ENCODE measurements at regions not wholly inside any gene's neighbourhood (a gene's known extent, or its start where the extent isn't known, plus 50 kb on each side); places are given as distances from the start of the nearest gene placed in this dataset.

GRCh38 chr2:60400462-60401246 is 152.8 kb downstream of the BCL11A start:
- DNase-seq (ENCODE audit: low read depth in 4 of 4, low spot score in 3 of 4) = no peak

DNA sequence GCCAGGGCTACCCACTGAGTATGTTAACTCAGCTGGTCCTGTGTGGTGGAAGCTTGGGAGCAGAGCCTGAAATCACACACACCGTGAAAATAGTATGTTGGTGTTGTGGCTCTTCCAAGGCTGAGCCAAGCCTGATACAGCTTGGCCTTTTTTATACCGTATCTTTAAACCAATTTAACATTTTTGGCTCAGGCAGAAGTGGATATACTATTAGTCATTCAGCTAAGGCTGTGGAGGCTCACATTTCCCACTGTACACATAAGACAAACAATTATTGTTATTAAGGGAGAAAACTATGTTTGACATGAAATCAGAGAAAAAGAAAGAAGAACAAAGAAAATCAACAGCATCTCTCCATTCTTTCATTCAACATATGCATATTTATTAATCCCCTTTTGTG is 159.0 kb downstream of the BCL11A start:
- DNase-seq (ENCODE audit: low read depth in 4 of 4, low spot score in 3 of 4) = no peak

DNA sequence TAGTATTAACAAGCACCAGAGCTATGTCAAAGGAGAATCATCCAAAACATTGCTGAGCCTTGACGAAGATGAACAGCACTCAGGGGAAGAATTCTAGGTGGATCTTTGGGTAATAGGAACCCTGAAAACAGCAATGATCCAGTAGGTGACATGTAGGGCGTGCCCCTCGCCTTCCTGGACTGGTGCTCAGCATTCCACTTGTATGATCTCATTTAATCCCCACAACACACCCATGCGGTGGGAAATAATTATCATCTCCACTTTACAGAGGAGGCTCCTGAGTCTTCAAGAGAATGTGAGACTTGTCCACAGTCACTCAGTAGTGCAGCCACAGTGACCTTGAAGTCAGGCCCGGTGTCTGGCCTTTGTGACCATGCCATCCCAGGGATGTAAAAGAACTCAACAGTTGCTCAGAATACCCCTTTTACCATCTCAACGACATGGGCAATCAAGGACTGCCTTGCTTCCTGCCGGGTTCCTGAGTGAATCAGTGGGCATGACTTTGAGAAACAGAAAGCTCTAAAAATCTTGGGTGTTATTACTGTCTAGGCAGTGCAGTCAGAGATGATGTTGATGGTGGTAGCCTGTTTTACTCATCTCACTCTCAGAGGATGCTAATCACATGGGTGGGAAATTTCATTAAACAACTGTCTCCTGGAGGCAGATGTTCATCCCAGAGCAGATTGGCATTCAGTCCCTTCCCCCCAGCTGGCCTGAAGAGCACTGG is 161.6 kb downstream of the BCL11A start:
- DNase-seq (ENCODE audit: low read depth in 4 of 4, low spot score in 3 of 4) = no peak

GRCh38 chr2:60391230-60391629 is 162.2 kb downstream of the BCL11A start:
- DNase-seq (ENCODE audit: low read depth in 4 of 4, low spot score in 3 of 4) = no peak

GRCh38 chr2:60386436-60386835 is 167.0 kb downstream of the BCL11A start:
- no peak for DNase-seq (ENCODE audit: low read depth in 4 of 4, low spot score in 3 of 4)

GRCh38 chr2:60385648-60386047 is 167.8 kb downstream of the BCL11A start:
- no peak for DNase-seq (ENCODE audit: low read depth in 4 of 4, low spot score in 3 of 4)

- no peak for DNase-seq (ENCODE audit: low read depth in 4 of 4, low spot score in 3 of 4)
These were observed 169.9 kb downstream of the BCL11A start for GRCh38 chr2:60383401-60384143.

DNA sequence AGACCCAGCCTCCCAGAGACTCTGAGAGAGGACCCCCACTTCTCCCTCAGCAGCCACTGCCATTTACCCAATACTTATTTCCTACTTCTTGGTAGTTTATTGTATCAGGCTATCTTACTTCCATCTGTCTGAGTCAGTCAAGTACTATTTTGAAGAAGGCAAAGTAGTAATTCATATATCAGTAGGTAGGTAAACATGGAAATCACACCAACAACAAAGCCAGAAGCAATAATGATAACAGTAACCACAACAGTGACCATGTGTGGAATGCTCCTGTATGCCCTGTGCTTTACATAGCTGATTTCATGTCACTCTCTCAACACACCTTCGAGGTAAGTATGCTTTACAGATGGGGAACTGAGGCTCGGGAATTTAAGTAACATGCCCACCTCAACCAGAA is 173.0 kb downstream of the BCL11A start:
- DNase-seq (ENCODE audit: low read depth in 4 of 4, low spot score in 3 of 4) = no peak

DNA sequence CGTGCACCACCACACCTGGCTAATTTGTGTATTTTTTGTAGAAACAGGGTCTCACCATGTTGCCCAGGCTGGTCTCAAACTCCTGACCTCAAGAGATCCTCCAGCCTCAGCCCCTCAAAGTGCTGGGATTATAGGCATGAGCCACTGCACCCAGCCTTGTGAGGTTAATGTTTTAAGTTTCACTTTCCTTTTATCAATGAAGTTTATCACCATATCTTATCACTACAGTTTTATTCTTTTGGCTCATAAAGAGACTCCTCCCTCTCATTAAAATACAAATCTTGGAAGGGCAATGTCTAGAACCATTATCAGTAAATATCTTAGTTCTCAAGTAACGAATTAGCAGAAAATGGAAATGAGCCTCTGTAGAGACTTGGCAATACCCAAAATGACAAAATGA is 173.8 kb downstream of the BCL11A start:
- no peak for DNase-seq (ENCODE audit: low read depth in 4 of 4, low spot score in 3 of 4)

GRCh38 chr2:60379216-60379615 is 174.2 kb downstream of the BCL11A start:
- no peak for DNase-seq (ENCODE audit: low read depth in 4 of 4, low spot score in 3 of 4)

DNA sequence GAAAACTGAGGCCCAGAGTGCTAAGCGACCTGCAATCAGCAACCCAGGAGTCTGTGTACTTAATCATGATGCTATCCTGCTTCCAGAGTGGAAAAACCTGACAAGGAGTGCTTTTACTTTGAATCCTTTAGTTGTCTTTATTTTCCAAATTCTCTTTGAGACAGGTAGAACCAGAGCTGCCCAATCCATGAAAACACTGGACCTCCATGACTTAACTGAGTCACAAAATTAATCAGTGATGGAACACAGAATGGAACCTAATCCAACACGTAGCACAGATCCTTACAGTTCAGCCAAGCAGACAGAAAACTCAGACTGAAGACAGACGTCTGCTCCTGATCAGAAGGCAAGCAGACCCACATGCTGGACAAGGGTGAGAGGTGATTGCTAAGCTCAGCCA is 175.6 kb downstream of the BCL11A start:
- no peak for DNase-seq (ENCODE audit: low read depth in 4 of 4, low spot score in 3 of 4)

- no peak for DNase-seq (ENCODE audit: low read depth in 4 of 4, low spot score in 3 of 4)
These were observed 177.2 kb downstream of the BCL11A start for GRCh38 chr2:60376252-60376651.

- DNase-seq (ENCODE audit: low read depth in 4 of 4, low spot score in 3 of 4) = no peak
These were observed 181.8 kb downstream of the BCL11A start for GRCh38 chr2:60371681-60372080.

DNA sequence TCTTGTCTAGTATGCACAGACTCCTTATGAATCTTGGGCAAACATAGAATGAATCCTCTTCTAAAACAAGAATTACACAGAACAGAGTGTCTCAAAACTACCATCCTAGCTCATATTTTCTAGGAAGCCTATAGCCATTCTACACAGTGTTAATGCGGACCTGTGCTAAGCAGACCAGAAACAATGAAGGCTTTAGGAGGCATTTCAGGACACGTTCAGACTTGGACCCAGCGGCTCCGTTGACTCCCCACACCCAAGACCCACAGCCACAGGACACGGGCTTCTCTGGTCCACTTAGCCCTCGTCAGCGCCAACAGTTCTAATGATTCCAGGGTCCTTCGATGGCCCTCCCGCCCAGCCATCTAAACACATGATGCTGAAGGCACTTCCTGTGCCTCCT is 182.2 kb downstream of the BCL11A start:
- DNase-seq (ENCODE audit: low read depth in 4 of 4, low spot score in 3 of 4) = no peak

DNA sequence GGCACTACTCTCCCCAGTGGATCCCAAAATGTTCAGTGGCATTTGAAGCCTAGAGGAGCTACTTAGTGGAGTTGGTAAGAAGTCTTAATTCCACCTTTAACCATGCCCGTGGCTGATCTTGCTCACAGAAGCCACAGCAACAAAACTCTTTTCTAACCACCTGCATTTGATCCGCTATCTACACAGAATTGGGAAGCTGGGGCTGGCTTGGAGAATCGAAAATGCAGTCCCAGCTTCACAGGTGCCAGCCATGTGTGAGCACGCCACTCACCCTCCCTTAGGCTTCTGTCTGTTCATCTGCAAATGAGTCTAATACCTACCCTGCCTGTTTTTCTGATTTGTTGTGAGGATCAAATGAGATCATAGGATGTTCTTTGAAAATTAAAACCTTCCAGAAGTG is 182.6 kb downstream of the BCL11A start:
- no peak for DNase-seq (ENCODE audit: low read depth in 4 of 4, low spot score in 3 of 4)

DNA sequence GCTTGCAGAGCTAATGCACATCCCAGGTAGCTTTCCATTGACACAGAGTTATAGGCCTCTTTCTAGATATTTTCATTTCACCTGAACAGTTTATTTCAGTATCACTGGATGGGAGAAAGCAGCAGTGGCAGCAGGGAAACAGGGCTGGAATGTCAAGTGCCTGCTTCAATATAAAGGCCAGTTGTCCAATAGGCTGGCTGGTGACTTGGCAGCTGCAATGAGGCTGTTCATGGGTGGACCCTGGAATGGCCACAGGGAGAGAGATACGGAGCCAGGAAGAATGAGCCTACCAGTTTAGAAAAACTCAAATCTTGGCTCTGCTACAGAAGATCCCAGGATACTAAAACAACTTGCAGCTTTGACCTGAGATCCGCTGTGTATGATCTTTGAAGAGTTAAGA is 185.0 kb downstream of the BCL11A start:
- DNase-seq (ENCODE audit: low read depth in 4 of 4, low spot score in 3 of 4) = no peak

- no peak for DNase-seq (ENCODE audit: low read depth in 4 of 4, low spot score in 3 of 4)
These were observed 187.2 kb downstream of the BCL11A start for GRCh38 chr2:60366135-60366712.

DNA sequence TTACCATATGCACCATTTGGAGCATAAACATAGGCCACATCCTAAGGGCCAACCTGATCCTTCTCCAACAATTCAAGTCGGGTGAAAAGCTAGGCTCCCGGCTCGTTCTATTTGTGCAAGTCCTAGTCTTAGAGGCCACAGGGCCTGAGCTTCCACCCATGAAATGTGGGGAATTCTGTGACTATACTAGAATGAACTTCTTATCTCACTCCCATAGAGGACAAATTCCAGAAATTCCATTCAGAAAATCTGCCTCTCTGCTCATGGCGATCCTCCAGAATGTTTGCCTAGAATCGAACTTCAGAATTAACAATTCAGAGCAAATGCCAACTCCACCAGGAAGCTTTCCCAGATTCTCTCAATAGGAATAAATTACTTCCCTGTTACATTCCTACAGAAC is 187.9 kb downstream of the BCL11A start:
- DNase-seq (ENCODE audit: low read depth in 4 of 4, low spot score in 3 of 4) = no peak

DNA sequence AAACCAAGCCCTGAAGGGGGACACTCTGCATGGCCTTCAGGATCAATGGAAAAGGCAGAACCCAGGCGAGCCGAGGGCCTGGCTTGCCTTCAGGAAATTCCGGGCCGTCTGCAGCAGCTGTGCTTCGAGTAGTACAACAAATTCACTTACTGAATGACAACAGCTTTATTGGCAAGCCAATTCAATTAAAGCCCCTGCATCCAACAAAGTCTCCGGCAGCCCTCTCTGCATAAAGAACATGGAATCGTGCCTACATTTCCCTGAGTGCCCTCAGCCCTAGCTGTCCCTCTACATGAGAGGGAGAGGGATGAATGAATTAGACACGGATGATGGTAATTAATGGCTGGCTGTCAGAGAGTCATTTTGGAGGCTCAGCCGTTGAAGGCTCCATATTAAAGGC is 189.0 kb downstream of the BCL11A start:
- no peak for DNase-seq (ENCODE audit: low read depth in 4 of 4, low spot score in 3 of 4)

GRCh38 chr2:60361498-60361897 is 192.0 kb downstream of the BCL11A start:
- DNase-seq (ENCODE audit: low read depth in 4 of 4, low spot score in 3 of 4) = no peak

DNA sequence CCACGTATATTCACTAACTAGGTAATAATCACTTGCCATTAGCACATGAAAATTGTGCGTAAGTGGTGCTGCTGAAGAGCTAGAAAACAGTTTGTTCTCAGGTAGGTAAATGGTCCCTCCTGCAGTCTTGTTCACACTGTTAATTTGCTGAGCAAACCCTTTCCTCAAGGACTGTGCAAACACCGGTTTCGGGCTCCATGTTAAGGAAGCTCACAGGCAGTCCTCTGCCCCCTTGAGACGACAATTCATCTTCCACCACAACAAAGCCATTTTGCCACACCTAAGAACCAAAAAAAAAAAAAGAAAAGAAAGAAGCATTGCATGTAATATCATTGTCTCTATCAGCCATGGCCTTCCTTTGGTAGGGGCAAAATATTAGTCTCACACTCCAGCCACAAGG is 193.9 kb downstream of the BCL11A start:
- no peak for DNase-seq (ENCODE audit: low read depth in 4 of 4, low spot score in 3 of 4)

Measured in right renal pelvis (tissue), 4 donors.